Tibial nerve (tissue), 4 donors: ENCODE measurements at regions not wholly inside any gene's neighbourhood (a gene's known extent, or its start where the extent isn't known, plus 50 kb on each side); places are given as distances from the start of the nearest gene placed in this dataset.

ENCODE experiments used
- DNase-seq, 2 donors: peaks; one replicate each; pipeline ENCODE4 v3.0.0-alpha.2; 2019; ENCODE audit warnings: low spot score in 2 of 2
- H3K27ac ChIP-seq, 4 donors: fragments of 200-600 bp; sonication (generic) in 3 of 4; one replicate each; pipeline ENCODE4 v1.5.1; 2017 to 2019; ENCODE audit warnings: mild to moderate bottlenecking in 1 of 4
- H3K27me3 ChIP-seq, 2 donors: fragments of 200-600 bp; sonication (generic) in 1 of 2; one replicate each; pipeline versions ENCODE4 v1.5.1 to v1.6.0; 2017 to 2019
- H3K36me3 ChIP-seq, 3 donors: fragments of 200-600 bp; sonication (generic); one replicate each; pipeline ENCODE4 v1.5.1; 2018 to 2019
- H3K4me1 ChIP-seq, 4 donors: fragments of 200-600 bp; sonication (generic) in 3 of 4; one replicate each; pipeline ENCODE4 v1.5.1; 2017 to 2019
- H3K4me3 ChIP-seq, 4 donors: fragments of 200-600 bp; sonication (generic) in 3 of 4; one replicate each; pipeline ENCODE4 v1.5.1; 2017 to 2019; ENCODE audit warnings: mild to moderate bottlenecking in 1 of 4, moderate library complexity in 1 of 4
- H3K9me3 ChIP-seq, 4 donors: fragments of 200-600 bp; sonication (generic) in 3 of 4; one replicate each; pipeline ENCODE4 v1.5.1; 2017 to 2019
- EP300 ChIP-seq, 2 donors: sonication (generic); formaldehyde crosslinking; IDR thresholded peaks; one replicate each; pipeline ENCODE4 v1.6.1; 2017; ENCODE audit warnings: antibody characterized with exemption in 2 of 2, mild to moderate bottlenecking in 1 of 2
- POLR2A ChIP-seq, 2 donors: fragments of 450-650 bp; IDR thresholded peaks; one replicate each; pipeline ENCODE4 v1.6.1; 2017; ENCODE audit warnings: antibody characterized with exemption in 2 of 2, mild to moderate bottlenecking in 2 of 2, moderate library complexity in 2 of 2
- WGBS, 2 donors: methylation state at CpG; one replicate each; pipeline ENCODE4 v1.1.5; 2018; 5-methylcytosine and 5-hydroxymethylcytosine counted together
- TF ChIP-seq, protein P1 (sequence below), 5 experiments: fragments of 200-600 bp in 3 of 5; fragments of 450-650 bp in 2 of 5; sonication (generic) in 3 of 5; IDR thresholded peaks; one replicate each; pipeline ENCODE4 v1.5.1; 2016 to 2019; ENCODE audit warnings: antibody characterized with exemption in 5 of 5, mild to moderate bottlenecking in 3 of 5, moderate library complexity in 2 of 5

- H3K9me3 ChIP-seq = no peaks in the 10 kb centered on the region
Observed at GRCh38 chrX:42434458-42435166, 343.4 kb downstream of the PPP1R2C start.

DNA sequence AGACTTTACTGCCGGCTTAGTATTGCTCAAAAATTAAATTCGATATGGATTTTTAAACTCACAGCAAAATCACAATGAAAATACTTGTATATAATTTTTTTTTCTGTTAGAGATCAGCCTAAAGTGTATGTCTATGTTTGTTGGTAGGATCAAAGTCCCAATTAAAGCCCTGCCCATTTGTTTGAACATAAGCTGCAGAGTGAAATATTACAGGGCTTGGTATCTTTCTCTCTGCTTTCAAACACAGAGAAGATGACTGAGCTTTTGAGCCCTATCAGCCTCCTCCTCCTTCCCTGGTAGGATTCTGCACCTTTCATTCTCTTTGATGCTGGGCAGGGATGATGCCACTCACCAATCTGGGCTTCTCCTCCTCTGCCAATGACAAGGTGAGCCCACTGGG, 345.4 kb downstream of the PPP1R2C start:
- WGBS, 2 donors = 80 to 100% methylated on average over 2 of the region's 2 CpGs
- H3K27me3 ChIP-seq = no peaks in the 10 kb centered on the region
- TF ChIP-seq, protein P1, sequence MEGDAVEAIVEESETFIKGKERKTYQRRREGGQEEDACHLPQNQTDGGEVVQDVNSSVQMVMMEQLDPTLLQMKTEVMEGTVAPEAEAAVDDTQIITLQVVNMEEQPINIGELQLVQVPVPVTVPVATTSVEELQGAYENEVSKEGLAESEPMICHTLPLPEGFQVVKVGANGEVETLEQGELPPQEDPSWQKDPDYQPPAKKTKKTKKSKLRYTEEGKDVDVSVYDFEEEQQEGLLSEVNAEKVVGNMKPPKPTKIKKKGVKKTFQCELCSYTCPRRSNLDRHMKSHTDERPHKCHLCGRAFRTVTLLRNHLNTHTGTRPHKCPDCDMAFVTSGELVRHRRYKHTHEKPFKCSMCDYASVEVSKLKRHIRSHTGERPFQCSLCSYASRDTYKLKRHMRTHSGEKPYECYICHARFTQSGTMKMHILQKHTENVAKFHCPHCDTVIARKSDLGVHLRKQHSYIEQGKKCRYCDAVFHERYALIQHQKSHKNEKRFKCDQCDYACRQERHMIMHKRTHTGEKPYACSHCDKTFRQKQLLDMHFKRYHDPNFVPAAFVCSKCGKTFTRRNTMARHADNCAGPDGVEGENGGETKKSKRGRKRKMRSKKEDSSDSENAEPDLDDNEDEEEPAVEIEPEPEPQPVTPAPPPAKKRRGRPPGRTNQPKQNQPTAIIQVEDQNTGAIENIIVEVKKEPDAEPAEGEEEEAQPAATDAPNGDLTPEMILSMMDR (IDR thresholded peaks at IDR 0.05) = no peak
- TF ChIP-seq EP300 (IDR thresholded peaks at IDR 0.05) (no peak), POLR2A (IDR thresholded peaks at IDR 0.05) (no peak)
- H3K9me3 ChIP-seq = no peaks in the 10 kb centered on the region
- H3K36me3 ChIP-seq = no peaks in the 10 kb centered on the region
- no peak for DNase-seq
- H3K27ac ChIP-seq = no peak overlapping the region
- no peaks in the 10 kb centered on the region for H3K4me1 ChIP-seq
- no peak overlapping the region for H3K4me3 ChIP-seq

More at GRCh38 chrX:42434458-42435166, 343.4 kb downstream of the PPP1R2C start:
- 79 to 100% methylated on average over 4 of the region's 4 CpGs for WGBS, 2 donors
- Histone ChIP-seq H3K27ac (no peak overlapping the region), H3K27me3 (no peaks in the 10 kb centered on the region), H3K4me1 (no peaks in the 10 kb centered on the region), H3K36me3 (no peaks in the 10 kb centered on the region), H3K4me3 (no peak overlapping the region)
- no peak for DNase-seq
- TF ChIP-seq EP300 (IDR thresholded peaks at IDR 0.05) (no peak), POLR2A (IDR thresholded peaks at IDR 0.05) (no peak)
- TF ChIP-seq, protein P1 (IDR thresholded peaks at IDR 0.05) = no peak

DNA sequence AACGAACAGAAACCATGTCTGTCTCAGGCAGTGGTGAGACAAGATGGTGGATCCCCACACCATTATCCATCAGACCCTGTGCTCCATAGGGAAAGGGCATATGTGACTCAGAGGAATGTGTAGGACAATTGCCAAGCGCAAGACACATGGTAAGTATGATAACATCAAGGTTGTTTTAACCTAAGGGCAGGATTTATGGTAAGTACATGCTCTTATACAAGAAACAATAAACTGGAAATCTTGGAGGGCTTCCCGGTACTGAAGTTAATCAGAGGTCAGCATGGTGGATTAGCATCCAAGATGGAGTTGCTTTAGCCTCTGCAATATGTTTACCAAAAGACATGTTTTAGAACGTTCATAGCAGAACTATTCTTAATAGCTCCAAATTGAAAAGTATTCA, 355.0 kb downstream of the PPP1R2C start:
- H3K27me3 ChIP-seq = no peaks in the 10 kb centered on the region
- WGBS, 2 donors = 79 to 85% methylated on average over 4 of the region's 4 CpGs
- TF ChIP-seq POLR2A (IDR thresholded peaks at IDR 0.05) (no peak), EP300 (IDR thresholded peaks at IDR 0.05) (no peak)
- TF ChIP-seq, protein P1 (IDR thresholded peaks at IDR 0.05) = no peak
- no peaks in the 10 kb centered on the region for H3K9me3 ChIP-seq
- no peak for DNase-seq
- H3K4me3 ChIP-seq = no peak overlapping the region
- no peaks in the 10 kb centered on the region for H3K4me1 ChIP-seq
- H3K36me3 ChIP-seq = no peaks in the 10 kb centered on the region
- no peak overlapping the region for H3K27ac ChIP-seq

DNA sequence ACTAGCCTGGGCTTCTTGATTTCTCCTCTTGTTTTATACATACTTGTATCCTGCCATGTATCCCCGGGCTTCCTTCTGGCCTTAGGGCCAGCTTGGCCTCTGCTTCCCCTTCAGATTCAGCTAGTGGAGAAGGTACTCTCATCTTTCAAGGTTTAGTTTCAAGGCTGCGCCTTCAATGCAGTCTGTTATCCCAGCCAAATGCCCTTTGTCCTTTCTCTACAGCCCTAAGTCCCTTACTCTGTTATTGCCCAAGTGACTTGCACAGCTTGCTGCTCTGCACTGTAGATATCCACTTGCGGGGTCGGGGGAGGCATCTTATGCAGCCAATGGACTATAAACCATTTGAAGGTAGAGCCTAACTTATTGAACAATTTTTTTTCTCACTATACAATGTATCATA, 357.5 kb downstream of the PPP1R2C start:
- Histone ChIP-seq H3K27me3 (no peaks in the 10 kb centered on the region), H3K9me3 (no peaks in the 10 kb centered on the region), H3K27ac (no peak overlapping the region), H3K4me1 (no peaks in the 10 kb centered on the region), H3K4me3 (no peak overlapping the region), H3K36me3 (no peaks in the 10 kb centered on the region)
- 72 to 84% methylated on average over 4 of the region's 4 CpGs for WGBS, 2 donors
- no peak for DNase-seq
- TF ChIP-seq EP300 (IDR thresholded peaks at IDR 0.05) (no peak), POLR2A (IDR thresholded peaks at IDR 0.05) (no peak)
- TF ChIP-seq, protein P1 (IDR thresholded peaks at IDR 0.05) = no peak

GRCh38 chrX:42415636-42416035, 362.3 kb downstream of the PPP1R2C start:
- 43 to 54% methylated on average over 2 of the region's 2 CpGs for WGBS, 2 donors
- no peaks in the 10 kb centered on the region for H3K36me3 ChIP-seq
- no peak overlapping the region for H3K4me3 ChIP-seq
- H3K27ac ChIP-seq = no peak overlapping the region
- no peaks in the 10 kb centered on the region for H3K4me1 ChIP-seq
- H3K27me3 ChIP-seq = no peaks in the 10 kb centered on the region
- TF ChIP-seq POLR2A (IDR thresholded peaks at IDR 0.05) = no peak
- TF ChIP-seq, protein P1 (IDR thresholded peaks at IDR 0.05) = no peak
- TF ChIP-seq EP300 (IDR thresholded peaks at IDR 0.05) = no peak
- no peak for DNase-seq
- H3K9me3 ChIP-seq = no peaks in the 10 kb centered on the region
